Vagina (tissue), 2 donors: ENCODE measurements at regions not wholly inside any gene's neighbourhood (a gene's known extent, or its start where the extent isn't known, plus 50 kb on each side); places are given as distances from the start of the nearest gene placed in this dataset.

Experiments
- POLR2A ChIP-seq, 2 donors: fragments of 450-650 bp; IDR thresholded peaks; one replicate each; pipeline ENCODE4 v1.6.1; 2017; ENCODE audit warnings: antibody characterized with exemption in 2 of 2, mild to moderate bottlenecking in 2 of 2, moderate library complexity in 2 of 2
- POLR2AphosphoS5 ChIP-seq, 2 donors: sonication (generic); formaldehyde crosslinking; IDR thresholded peaks; one replicate each; pipeline ENCODE4 v1.9.0; 2017; ENCODE audit warnings: antibody characterized with exemption in 2 of 2, mild to moderate bottlenecking in 2 of 2, low read depth in 1 of 2; ENCODE audit not compliant: insufficient read depth in 1 of 2
- TF ChIP-seq, protein P1 (sequence below), 3 experiments: fragments of 450-650 bp in 2 of 3; fragments of 200-600 bp in 1 of 3; sonication (generic) in 1 of 3; IDR thresholded peaks; one replicate each; pipeline ENCODE4 v1.5.1; 2017 to 2019; ENCODE audit warnings: antibody characterized with exemption in 3 of 3, mild to moderate bottlenecking in 2 of 3, moderate library complexity in 2 of 3

DNA sequence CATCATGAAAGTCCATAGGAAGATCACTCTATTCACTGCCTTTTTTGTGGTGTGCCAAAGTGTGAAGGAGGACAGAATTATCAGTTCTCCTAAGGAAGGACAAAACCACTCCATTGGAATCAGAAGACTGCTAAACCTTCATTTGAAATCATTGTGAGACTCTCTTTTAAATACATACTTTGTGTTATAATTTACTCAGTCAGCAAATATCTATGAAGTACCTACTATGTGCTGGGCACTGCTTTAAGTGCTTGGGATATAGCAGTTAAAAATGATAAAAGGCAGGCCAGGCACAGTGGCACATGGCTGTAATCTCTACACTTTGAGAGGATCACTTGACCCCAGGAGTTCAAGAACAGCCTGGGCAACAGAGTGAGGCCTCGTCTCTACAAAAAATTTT lies 692.3 kb downstream of the DSC3 start:
- TF ChIP-seq POLR2AphosphoS5 (IDR thresholded peaks at IDR 0.05; ENCODE audit: insufficient read depth in 1 of 2, low read depth in 1 of 2) (no peak), POLR2A (IDR thresholded peaks at IDR 0.05) (no peak)
- TF ChIP-seq, protein P1, sequence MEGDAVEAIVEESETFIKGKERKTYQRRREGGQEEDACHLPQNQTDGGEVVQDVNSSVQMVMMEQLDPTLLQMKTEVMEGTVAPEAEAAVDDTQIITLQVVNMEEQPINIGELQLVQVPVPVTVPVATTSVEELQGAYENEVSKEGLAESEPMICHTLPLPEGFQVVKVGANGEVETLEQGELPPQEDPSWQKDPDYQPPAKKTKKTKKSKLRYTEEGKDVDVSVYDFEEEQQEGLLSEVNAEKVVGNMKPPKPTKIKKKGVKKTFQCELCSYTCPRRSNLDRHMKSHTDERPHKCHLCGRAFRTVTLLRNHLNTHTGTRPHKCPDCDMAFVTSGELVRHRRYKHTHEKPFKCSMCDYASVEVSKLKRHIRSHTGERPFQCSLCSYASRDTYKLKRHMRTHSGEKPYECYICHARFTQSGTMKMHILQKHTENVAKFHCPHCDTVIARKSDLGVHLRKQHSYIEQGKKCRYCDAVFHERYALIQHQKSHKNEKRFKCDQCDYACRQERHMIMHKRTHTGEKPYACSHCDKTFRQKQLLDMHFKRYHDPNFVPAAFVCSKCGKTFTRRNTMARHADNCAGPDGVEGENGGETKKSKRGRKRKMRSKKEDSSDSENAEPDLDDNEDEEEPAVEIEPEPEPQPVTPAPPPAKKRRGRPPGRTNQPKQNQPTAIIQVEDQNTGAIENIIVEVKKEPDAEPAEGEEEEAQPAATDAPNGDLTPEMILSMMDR (IDR thresholded peaks at IDR 0.05), result no peak
